ENCODE measurements at regions not wholly inside any gene's neighbourhood (a gene's known extent, or its start where the extent isn't known, plus 50 kb on each side); places are given as distances from the start of the nearest gene placed in this dataset.

GRCh38 chr12:87310126-87310525 is 719.1 kb downstream of the C12orf50 start:
- TF ChIP-seq, protein P1, sequence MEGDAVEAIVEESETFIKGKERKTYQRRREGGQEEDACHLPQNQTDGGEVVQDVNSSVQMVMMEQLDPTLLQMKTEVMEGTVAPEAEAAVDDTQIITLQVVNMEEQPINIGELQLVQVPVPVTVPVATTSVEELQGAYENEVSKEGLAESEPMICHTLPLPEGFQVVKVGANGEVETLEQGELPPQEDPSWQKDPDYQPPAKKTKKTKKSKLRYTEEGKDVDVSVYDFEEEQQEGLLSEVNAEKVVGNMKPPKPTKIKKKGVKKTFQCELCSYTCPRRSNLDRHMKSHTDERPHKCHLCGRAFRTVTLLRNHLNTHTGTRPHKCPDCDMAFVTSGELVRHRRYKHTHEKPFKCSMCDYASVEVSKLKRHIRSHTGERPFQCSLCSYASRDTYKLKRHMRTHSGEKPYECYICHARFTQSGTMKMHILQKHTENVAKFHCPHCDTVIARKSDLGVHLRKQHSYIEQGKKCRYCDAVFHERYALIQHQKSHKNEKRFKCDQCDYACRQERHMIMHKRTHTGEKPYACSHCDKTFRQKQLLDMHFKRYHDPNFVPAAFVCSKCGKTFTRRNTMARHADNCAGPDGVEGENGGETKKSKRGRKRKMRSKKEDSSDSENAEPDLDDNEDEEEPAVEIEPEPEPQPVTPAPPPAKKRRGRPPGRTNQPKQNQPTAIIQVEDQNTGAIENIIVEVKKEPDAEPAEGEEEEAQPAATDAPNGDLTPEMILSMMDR (IDR thresholded peaks at IDR 0.05; ENCODE audit: insufficient read depth, low read length, poor library complexity, severe bottlenecking) = no peak
- no peaks in the 10 kb centered on the region for H3K36me3 ChIP-seq (ENCODE audit: control insufficient read depth, insufficient read depth, low read length)
- H3K27me3 ChIP-seq (replicated peaks; ENCODE audit: control insufficient read depth, insufficient read depth, low read length) = no peaks in the 10 kb centered on the region
- no peak for DNase-seq (ENCODE audit: extremely low read depth, insufficient read length)
- H3K4me3 ChIP-seq (replicated peaks; ENCODE audit: low read depth, low read length) = no peak overlapping the region

GRCh38 chr12:87305481-87305880 is 723.7 kb downstream of the C12orf50 start:
- Histone ChIP-seq H3K27me3 (replicated peaks; ENCODE audit: control insufficient read depth, insufficient read depth, low read length) (no peaks in the 10 kb centered on the region), H3K36me3 (ENCODE audit: control insufficient read depth, insufficient read depth, low read length) (no peaks in the 10 kb centered on the region), H3K4me3 (replicated peaks; ENCODE audit: low read depth, low read length) (no peak overlapping the region)
- TF ChIP-seq, protein P1 (IDR thresholded peaks at IDR 0.05; ENCODE audit: insufficient read depth, low read length, poor library complexity, severe bottlenecking) = no peak
- no peak for DNase-seq (ENCODE audit: extremely low read depth, insufficient read length)

- TF ChIP-seq, protein P1 (IDR thresholded peaks at IDR 0.05; ENCODE audit: insufficient read depth, low read length, poor library complexity, severe bottlenecking) = no peak
- DNase-seq (ENCODE audit: extremely low read depth, insufficient read length) = no peak
- no peaks in the 10 kb centered on the region for H3K27me3 ChIP-seq (replicated peaks; ENCODE audit: control insufficient read depth, insufficient read depth, low read length)
- H3K36me3 ChIP-seq (ENCODE audit: control insufficient read depth, insufficient read depth, low read length) = no peaks in the 10 kb centered on the region
- H3K4me3 ChIP-seq (replicated peaks; ENCODE audit: low read depth, low read length) = no peak overlapping the region
Measured at GRCh38 chr12:87304406-87304805, 724.8 kb downstream of the C12orf50 start.

GRCh38 chr12:87303396-87304012 is 725.7 kb downstream of the C12orf50 start:
- Histone ChIP-seq H3K27me3 (replicated peaks; ENCODE audit: control insufficient read depth, insufficient read depth, low read length) (no peaks in the 10 kb centered on the region), H3K36me3 (ENCODE audit: control insufficient read depth, insufficient read depth, low read length) (no peaks in the 10 kb centered on the region), H3K4me3 (replicated peaks; ENCODE audit: low read depth, low read length) (no peak overlapping the region)
- TF ChIP-seq, protein P1 (IDR thresholded peaks at IDR 0.05; ENCODE audit: insufficient read depth, low read length, poor library complexity, severe bottlenecking) = no peak
- no peak for DNase-seq (ENCODE audit: extremely low read depth, insufficient read length)

- TF ChIP-seq, protein P1 (IDR thresholded peaks at IDR 0.05; ENCODE audit: insufficient read depth, low read length, poor library complexity, severe bottlenecking) = no peak
- DNase-seq (ENCODE audit: extremely low read depth, insufficient read length) = no peak
- Histone ChIP-seq H3K4me3 (replicated peaks; ENCODE audit: low read depth, low read length) (no peak overlapping the region), H3K27me3 (replicated peaks; ENCODE audit: control insufficient read depth, insufficient read depth, low read length) (no peaks in the 10 kb centered on the region), H3K36me3 (ENCODE audit: control insufficient read depth, insufficient read depth, low read length) (no peaks in the 10 kb centered on the region)
Measured at GRCh38 chr12:87302126-87302745, 727.0 kb downstream of the C12orf50 start.
